ENCODE measurements at regions not wholly inside any gene's neighbourhood (a gene's known extent, or its start where the extent isn't known, plus 50 kb on each side); places are given as distances from the start of the nearest gene placed in this dataset.
"Not testable (repeated sequence)": the region's sequence is repeated elsewhere in the genome, so short reads cannot be mapped to it uniquely, and the experiment has no call there.

DNA sequence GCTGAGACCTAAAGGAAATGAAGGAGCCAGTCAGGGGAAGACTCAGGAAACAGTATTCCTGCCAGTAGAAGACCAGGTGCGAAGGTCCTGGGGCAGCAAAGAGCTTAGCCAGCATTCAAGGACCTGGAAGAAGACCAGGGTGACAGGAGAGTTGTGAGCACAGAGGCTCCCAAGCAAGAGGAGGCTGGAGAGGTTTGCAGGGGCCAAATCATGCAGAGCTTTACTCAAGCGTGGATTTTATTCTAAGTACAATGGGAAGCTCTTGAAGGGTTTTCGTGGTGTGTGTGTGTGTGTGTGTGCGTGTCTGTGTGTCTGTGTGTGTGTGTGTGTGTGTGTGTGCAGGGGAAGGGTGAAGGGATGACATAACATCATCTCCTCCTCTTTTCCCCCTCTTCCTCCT is 200.7 kb upstream of the IRF2BP2 start:
- not testable (repeated sequence) for DNase-seq

DNA sequence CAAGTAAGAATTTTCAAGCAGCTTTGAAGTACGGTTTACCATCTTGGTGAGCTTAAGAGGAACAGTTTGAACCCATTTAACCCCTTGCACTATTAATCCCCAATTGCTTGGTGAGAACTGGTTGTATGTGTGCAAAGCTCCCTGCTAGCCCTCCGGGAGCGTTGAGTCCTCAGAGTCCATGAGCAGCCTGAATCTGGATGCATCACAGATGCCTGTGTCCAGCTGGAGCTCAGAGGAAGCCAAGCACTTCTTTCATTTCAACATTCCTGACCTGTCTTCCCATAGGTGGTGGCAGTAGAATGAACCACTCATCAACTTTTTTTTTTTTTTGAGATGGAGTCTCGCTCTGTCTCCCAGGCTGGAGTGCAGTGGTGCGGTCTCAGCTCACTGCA is 199.9 kb upstream of the IRF2BP2 start:
- DNase-seq = not testable (repeated sequence)

DNA sequence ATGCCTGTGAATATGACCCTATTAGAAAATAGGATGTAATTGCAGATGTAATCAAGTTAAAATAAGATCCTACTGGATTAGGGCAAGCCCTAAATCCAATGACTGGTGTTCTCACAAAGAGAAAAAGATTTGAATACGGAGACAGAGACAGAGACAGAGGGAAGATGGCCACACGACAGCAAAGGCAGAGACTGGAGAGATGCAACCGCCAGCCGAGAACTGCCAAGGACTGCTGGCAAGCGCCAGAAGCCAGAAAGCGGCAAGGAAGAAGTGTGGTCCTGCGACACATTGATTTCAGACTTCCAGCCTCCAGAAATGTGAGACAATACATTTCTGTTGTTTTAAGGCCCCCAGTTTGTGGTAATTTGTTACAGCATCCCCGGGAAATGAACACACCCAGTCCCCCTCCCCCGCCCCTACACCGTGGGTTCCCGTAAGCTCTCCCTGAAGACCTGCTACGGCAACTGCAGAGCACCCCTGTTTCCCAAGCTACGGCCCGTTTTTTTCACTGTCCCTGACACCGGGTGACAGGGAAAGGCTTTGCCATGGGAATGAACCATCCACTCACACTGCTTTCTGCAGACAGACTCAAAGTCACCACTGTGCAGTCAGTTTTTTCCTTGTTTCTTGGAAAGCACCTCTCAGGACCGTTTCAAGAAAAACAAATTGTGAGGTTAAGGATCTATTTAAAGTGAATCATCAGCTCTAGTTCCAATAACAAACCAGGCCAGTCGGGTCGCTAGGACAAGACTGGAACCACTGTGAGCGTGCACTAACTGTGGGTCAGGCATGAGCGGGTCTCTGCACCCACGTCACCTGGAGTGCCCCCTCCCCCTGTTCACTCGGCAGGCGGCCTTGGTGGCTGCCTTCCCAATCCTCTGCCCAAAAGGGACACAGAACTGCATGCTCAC is 199.2 kb upstream of the IRF2BP2 start:
- DNase-seq = not testable (repeated sequence)

DNA sequence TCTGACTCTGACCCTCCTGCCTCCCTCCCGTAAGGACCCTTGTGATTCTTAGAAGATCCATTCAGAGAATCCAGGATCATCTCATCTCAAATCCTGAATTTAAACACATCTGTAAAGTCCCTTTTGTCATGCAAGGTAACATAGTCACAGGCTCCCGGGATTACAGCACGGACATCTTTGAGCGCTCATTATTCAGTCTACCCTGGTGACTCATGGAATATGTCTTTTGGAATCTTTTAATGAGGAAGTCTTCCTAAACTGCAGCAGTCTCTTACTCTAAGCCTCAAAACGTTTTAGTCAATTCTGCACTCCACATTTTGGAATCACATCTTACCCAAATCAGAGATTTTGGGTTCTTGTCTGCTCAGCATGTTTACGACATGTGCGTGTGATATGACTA is 198.5 kb upstream of the IRF2BP2 start:
- DNase-seq = not testable (repeated sequence)

DNA sequence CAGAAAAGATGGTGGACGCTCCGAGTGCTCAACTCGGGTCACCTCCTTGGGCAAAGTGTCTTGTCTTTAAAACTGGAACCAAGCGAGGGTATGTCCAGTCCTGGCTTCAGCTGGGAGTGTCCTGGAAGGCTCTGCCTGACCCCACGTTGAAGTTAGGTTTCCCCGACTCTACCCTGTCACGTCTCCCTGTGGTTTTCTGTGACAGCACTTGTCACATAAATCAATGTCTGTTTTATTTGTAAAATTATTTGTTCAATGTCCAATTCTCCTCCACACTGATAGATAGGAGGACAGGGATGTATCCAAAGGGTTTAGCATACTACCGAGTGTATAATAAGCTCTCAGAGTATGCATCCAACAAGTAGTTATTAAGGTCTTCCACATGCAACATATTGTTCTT is 197.7 kb upstream of the IRF2BP2 start:
- not testable (repeated sequence) for DNase-seq

DNA sequence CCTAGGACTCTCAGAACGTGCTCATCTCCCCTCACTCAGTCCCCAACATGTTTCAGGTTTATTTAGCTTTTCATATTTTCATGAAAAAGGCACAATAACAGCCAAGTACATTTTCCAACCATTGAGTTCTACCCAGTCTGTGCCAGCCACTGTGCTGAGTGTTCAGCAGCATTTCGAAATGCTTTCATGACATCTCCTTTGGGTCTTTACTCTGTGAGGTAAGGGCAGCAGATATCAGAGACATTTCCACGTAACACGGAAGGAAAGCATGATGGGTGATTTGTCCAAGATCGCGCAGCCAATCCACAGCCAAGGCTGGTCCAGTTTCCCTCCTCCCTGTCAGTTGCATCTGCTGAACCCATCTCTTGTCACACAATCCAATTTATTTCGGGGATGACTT is 192.6 kb upstream of the IRF2BP2 start:
- not testable (repeated sequence) for DNase-seq

DNA sequence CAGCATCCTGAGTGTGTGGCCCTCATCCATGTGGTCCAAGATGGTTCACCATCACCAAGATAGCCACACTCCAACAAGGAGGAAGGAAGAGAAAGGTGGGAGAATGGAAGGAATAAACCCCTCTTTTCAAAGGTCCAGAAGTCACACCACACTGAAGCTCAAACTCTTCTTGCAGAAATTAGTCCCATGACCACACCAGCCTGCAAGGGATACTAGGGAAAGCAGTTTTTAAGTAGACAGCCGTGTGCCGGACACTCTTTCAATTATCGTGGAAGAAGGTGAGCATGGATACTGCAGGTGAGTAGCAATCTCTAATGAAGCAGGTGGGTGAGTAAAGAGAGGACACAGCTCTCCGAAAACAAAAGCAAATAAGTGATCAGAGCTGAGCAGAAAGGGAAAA is 191.7 kb upstream of the IRF2BP2 start:
- DNase-seq = not testable (repeated sequence)

DNA sequence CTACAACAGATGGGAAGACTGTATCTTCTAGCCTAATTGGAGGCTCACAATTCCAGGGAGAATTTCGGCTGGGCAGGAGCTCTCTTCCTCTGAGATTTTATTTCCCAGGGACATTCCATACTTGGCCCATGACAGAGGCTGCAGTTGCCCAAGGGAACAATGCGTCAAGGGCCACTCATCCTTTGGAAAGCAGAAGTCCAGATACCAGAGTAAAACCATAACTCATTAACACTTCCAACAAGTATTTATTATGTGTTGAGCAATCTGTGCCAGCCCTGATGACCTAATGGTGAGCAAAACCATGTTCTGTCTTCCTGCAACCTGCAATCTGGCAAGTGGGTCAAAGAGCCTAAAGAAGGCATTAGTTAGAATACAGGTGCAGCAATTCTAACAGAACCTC is 191.2 kb upstream of the IRF2BP2 start:
- DNase-seq = not testable (repeated sequence)

DNA sequence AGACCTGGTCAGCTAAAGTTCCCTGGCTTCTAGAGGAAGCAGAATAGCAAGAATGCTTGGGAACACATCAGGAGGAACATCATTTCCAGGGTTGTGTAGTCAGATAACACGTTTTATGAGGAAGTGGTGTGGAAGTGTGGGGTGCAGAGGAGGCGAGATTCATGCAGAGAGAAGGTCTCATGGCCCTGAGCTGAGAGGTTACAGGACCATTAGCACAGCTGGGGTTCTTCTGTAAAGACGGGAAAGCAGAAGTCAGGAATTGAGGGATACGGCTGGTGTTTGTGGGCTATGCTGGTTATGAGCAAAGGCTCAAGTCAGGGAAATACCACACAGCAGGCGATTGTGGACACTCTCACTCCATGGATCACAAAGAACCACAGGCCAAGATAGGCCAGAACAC is 190.6 kb upstream of the IRF2BP2 start:
- not testable (repeated sequence) for DNase-seq

DNA sequence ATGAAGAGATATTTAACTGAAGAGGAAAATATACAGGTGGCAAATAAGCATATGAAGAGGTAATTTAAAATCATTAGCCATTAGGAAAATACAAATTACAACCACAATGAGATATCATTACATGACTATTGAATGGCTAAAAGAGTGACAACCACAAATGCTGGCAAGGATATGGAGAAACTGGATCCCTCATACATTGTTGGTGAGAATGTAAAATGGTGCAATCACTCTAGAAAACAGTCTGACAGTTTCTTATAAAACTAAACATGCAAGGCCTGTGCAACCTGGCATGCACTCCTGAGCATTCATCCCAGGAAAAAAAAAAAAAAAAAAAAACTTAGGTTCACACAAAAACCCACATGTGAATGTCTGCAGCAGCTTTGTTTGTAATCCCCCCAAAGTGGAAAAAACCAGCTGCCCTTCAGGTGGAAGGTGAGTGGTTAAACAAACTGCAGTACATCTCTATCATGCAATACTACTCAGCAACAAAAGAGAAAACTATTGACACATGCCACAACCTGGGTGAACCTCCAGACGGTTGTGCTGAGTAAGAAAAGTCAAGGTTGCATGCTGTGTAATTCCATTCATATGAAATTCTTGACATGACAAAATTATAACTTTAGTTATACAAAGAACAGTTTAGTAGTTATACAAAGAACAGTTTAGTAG is 189.2 kb upstream of the IRF2BP2 start:
- DNase-seq = not testable (repeated sequence)

DNA sequence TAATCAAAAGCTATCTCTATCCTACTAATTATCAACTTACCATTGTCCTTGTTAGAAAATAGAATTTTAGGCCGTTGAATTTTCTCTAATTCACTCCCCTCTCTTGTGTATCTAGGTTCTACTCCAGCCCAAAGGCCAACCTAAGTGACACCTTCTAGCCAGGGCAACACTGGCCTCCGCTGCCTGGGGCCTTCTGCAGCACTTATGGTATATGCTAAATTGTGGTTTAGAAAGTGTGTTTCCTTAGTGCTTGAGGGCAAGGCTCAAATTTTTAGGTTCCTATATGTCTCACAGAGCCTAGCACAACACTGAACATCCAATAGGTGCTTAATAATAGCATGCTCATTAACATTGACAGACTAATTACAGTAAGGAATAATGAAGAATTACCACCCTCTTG is 187.2 kb upstream of the IRF2BP2 start:
- not testable (repeated sequence) for DNase-seq

DNA sequence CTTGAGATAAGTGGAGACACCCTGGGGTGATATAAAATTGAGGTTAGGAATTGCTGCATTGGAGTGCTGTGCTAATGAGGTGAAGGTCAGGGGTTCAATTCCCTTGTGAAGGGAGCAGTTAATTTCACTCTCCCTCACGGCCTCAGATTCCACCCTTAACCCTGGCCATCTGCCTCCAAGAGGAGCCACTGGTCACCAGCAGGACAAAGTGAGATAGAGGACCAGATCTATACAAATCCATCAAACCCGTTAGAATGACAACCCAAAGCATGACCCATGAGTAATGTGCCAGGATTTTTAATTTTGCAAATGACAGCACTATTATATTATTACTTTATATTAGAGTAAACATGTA is 186.4 kb upstream of the IRF2BP2 start:
- not testable (repeated sequence) for DNase-seq

DNA sequence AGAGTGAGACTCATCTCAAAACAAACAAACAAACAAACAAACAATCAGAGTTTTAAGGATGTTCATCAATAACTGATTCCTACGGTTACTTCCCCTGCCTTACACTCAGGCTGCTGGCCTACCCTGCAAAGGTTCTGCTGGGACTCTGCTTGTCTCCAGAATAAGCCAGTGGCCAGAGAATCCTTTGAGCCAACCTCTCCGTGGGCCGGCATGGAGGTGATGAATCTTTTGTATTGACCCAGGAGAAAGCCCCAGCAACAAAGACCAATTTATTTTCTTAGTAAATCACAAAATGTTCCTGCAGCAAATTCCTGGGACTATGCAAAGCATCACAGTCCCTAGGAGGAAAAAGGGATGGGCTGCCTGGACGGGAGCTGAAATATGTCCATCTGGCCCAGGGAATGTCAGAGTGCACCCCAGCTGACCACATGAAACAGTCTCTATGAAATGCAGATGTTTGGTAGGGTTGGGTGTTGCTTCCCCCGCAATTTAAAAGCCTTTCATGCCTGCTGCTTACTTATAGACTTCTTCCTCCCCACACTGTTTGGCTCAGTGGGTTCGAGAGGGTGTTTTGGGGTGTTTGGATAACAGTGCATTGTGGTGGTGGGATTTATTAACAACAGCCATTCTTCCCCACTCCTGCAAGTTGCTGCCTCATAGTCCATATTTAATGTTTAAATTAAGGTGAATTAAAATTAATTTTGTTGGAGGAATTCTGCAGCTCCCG is 185.9 kb upstream of the IRF2BP2 start:
- DNase-seq = not testable (repeated sequence)

DNA sequence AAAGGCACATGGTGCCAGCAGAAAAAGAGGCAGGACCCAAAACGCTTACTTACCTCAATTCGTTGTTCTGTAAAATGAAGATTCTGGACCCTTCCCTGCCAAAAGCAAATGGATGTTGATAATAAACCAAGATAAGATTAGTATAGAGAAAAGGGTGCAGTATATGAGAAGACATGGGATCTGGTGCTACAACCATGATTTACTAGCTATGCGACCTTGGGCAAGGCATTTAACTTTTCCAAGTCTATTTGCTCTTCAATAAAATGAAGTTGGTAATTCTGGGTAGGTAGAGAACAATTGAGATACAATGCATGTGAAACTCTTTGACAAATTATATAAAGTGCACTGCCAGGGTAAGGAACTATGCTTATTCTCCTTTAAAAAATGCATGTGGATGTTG is 185.0 kb upstream of the IRF2BP2 start:
- DNase-seq = not testable (repeated sequence)

DNA sequence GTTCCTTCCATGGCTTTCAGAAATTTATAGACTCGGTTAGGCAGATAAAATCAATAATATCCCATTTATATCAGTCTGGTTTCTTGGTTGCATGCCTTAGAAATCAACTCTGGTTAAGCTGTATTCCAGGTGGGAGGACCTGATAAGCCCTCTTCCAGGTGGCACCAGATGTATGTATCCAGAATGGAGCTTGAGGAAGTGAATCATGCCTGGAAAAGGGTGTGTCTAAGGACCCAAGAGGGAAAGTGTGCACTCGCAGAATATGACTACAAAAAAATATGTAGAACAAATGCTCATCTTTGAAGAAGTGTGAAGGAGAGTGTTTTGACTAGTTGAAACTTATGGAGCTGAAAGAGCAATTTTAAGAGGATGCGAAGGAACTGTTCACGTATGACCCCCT is 184.5 kb upstream of the IRF2BP2 start:
- DNase-seq = not testable (repeated sequence)

DNA sequence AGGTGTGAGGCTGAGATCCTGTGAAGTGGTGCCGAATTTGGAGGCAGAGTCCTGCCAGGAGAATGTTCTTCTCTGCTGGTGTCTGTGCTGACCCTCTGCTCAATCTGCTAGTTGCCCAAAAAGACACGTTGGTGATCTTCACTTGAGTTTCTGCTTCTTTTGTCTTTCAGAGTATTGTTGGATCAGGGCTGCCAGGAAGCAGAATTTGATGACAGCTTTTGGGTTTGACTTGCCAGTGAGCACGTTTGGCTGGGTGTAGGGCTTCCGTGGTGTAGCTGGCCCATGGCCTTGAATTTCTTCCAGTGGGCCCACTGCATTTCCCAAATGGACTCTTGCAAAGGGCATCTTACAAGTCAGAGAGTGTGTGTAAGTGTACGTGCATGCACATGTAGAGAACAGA is 183.9 kb upstream of the IRF2BP2 start:
- DNase-seq = not testable (repeated sequence)

DNA sequence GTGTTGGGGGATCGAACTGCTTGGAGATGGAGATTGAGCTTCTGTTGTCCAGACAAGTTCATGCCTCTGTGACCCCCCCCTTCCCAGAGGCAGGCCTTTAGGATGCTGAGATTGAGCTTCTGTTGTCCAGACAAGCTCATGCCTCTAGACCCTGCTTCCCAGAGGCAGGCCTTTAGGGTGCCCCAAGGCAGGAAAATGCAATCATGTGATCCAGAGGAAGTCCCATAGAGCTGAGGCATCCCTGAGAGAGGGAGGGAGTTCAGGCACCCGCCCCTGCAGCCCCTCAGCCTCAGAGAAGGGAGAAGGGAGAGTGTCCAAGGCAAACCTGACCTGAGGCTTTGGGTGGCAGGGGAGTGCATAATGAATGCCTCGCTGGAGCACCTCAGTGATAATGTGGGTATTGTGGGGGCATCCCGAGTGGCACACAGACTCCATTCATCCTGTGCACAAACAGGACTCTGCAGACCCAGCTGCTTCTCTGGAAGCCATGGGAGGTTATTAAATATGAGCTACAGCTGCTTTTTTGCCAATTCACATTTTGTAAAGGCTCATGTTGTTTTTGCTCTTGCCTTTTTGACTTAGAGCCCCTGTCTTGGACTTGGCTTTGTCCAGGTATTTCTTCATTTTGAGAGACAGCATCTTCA is 182.4 kb upstream of the IRF2BP2 start:
- DNase-seq = not testable (repeated sequence)

DNA sequence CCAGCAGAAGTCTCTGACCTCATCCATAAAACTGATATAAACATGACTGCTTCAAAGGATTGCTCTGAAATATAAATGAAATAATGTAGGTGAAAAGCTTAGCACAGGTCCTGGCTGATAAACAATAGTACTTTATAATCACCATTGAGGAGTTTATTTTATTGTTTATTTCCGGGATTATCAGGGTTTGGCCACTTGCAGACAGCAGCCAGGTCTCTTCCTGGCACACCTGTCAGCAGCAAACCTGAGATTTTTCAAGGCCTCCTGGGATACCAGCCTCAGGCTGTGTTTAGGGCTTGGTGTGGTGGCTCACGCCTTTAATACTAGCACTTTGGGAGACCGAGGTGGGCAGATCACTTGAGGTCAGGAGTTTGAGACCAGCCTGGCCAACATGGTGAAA is 181.6 kb upstream of the IRF2BP2 start:
- DNase-seq = not testable (repeated sequence)

DNA sequence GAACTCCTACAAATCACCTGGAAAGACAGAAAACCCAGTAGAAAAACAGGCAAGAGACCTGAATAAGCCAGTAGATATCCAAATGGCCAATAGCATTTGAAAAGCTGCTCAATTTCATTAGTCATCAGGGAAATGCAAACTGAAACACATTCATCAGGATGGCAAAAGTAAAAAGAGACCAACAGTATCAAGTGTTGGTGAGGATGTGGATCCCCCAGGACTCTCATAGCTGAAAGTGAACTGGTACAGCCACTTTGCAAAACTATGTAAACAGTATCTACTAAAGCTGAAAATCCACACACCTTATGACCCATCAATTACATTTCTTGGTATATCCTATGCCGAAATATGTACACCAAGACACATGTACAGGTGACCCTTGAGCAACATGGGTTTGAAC is 180.4 kb upstream of the IRF2BP2 start:
- not testable (repeated sequence) for DNase-seq

DNA sequence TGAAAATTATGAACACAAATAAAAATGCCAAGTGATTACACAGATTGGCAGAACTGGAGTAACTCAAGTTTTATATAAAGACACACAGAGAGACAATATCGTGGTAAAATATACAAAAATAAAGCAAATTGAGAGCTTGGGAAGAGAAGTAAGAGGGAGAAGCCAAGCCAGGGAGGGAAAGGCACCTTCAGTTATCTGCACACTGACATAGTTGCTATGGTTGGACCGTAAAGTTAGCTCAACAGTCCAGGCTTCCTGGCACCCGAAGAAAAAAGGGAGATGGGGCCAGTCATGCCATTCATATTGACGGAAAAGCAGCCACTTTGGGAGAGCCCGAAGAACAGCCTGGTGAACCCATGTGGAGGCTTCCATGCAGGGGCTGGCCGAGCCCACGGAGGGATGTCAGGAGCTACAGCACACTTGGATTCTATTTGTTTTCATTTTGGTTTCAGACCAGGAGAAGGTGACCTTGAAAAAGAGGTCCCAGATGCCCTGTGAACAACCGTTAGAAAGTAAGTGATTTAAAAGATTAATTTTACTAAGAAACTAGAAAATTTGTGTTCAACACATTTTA is 177.1 kb upstream of the IRF2BP2 start:
- not testable (repeated sequence) for DNase-seq

DNA sequence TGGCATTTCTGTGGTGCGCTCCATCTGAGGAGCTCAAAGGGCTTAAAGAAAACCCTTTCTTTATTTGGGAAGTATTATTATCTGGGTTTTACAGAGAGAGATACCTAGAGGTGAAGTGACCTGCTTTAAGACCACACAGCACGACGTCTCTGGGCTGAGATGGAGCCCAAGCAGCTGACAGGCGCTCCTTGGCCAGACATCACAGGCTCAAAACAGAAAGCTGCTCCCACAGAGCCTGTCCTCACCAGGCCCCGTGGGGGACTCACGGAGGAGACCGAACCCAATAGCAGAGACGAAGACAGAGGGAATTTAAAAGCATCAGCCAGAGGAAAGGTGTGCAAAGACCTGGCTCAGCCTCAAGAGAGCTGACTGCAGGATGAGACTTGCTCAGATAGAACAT is 175.9 kb upstream of the IRF2BP2 start:
- DNase-seq = not testable (repeated sequence)

DNA sequence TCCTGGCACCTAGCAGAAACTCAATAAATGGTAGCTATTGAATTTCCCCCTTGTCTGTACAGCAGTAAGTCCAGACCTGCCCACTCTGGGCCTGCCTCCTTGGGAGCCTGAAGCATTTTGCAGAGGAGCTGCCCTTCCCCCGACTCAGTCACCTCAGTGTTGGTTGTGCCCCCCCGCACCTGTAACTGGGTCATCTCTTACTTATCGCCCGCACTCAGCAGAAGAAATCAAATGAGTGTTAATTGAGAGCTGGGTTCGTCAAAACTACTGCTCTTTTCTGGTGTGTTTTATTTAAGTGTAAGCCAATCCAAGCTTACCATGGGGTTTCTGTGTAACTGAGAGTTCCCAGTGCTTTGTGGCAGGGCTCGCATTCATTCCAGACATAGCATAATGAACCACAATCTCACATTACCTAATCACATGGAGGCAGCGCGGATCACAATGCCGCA is 175.5 kb upstream of the IRF2BP2 start:
- not testable (repeated sequence) for DNase-seq
